ENCODE measurements at regions not wholly inside any gene's neighbourhood (a gene's known extent, or its start where the extent isn't known, plus 50 kb on each side); places are given as distances from the start of the nearest gene placed in this dataset.

GRCh38 chr2:437756-438393 lies 150.0 kb upstream of the ALKAL2 start:
- TF ChIP-seq, protein P1, sequence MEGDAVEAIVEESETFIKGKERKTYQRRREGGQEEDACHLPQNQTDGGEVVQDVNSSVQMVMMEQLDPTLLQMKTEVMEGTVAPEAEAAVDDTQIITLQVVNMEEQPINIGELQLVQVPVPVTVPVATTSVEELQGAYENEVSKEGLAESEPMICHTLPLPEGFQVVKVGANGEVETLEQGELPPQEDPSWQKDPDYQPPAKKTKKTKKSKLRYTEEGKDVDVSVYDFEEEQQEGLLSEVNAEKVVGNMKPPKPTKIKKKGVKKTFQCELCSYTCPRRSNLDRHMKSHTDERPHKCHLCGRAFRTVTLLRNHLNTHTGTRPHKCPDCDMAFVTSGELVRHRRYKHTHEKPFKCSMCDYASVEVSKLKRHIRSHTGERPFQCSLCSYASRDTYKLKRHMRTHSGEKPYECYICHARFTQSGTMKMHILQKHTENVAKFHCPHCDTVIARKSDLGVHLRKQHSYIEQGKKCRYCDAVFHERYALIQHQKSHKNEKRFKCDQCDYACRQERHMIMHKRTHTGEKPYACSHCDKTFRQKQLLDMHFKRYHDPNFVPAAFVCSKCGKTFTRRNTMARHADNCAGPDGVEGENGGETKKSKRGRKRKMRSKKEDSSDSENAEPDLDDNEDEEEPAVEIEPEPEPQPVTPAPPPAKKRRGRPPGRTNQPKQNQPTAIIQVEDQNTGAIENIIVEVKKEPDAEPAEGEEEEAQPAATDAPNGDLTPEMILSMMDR (IDR thresholded peaks at IDR 0.05): no peak
- no peak for TF ChIP-seq POLR2A (IDR thresholded peaks at IDR 0.05)
- no peak for TF ChIP-seq POLR2AphosphoS5 (IDR thresholded peaks at IDR 0.05; ENCODE audit: insufficient read depth in 1 of 2, low read depth in 1 of 2)

All from vagina (tissue), 2 donors.